Vagina (tissue), 2 donors: ENCODE measurements at regions not wholly inside any gene's neighbourhood (a gene's known extent, or its start where the extent isn't known, plus 50 kb on each side); places are given as distances from the start of the nearest gene placed in this dataset.

ENCODE experiments used
- CTCF ChIP-seq, 3 experiments: fragments of 450-650 bp in 2 of 3; fragments of 200-600 bp in 1 of 3; sonication (generic) in 1 of 3; IDR thresholded peaks; one replicate each; pipeline ENCODE4 v1.5.1; 2017 to 2019; ENCODE audit warnings: antibody characterized with exemption in 3 of 3, mild to moderate bottlenecking in 2 of 3, moderate library complexity in 2 of 3
- POLR2AphosphoS5 ChIP-seq, 2 donors: sonication (generic); formaldehyde crosslinking; IDR thresholded peaks; one replicate each; pipeline ENCODE4 v1.9.0; 2017; ENCODE audit warnings: antibody characterized with exemption in 2 of 2, mild to moderate bottlenecking in 2 of 2, low read depth in 1 of 2; ENCODE audit not compliant: insufficient read depth in 1 of 2

GRCh38 chr4:134388351-134388750 lies 186.8 kb upstream of the PABPC4L start:
- no peak for TF ChIP-seq POLR2AphosphoS5 (IDR thresholded peaks at IDR 0.05; ENCODE audit: insufficient read depth in 1 of 2, low read depth in 1 of 2)
- no peak for TF ChIP-seq CTCF (IDR thresholded peaks at IDR 0.05)
